Choroid plexus epithelial cell (primary cell): ENCODE measurements at regions not wholly inside any gene's neighbourhood (a gene's known extent, or its start where the extent isn't known, plus 50 kb on each side); places are given as distances from the start of the nearest gene placed in this dataset.

Experiments used
- DNase-seq: peaks from one replicate; pipeline ENCODE4 v3.0.0-alpha.2; 2010; ENCODE audit warnings: low read depth
- H3K4me3 ChIP-seq: 2 replicates; pipeline ENCODE4 v1.5.1; 2011; ENCODE audit warnings: low read depth, mild to moderate bottlenecking, control low read depth, low read length, moderate library complexity
- CTCF ChIP-seq: conservative IDR thresholded peaks from 2 replicates; pipeline ENCODE4 v1.5.1; 2011; ENCODE audit warnings: low read depth, mild to moderate bottlenecking, control low read depth, inconsistent platforms, low read length, moderate library complexity

- TF ChIP-seq CTCF = no peak
- no peak for DNase-seq
- no peak overlapping the region for H3K4me3 ChIP-seq
Observed at GRCh38 chr2:176457481-176457880, 188.2 kb downstream of the MTX2 start.

- DNase-seq = no peak
- TF ChIP-seq CTCF = no peak
- H3K4me3 ChIP-seq = no peak overlapping the region
Observed at GRCh38 chr2:176461098-176461808, 192.0 kb downstream of the MTX2 start.

GRCh38 chr2:176461809-176462670 is 192.8 kb downstream of the MTX2 start:
- no peak overlapping the region for H3K4me3 ChIP-seq
- TF ChIP-seq CTCF = no peak
- no peak for DNase-seq

GRCh38 chr2:176463546-176463945 is 194.3 kb downstream of the MTX2 start:
- TF ChIP-seq CTCF = no peak
- H3K4me3 ChIP-seq = no peak overlapping the region
- DNase-seq = no peak

- DNase-seq = no peak
- TF ChIP-seq CTCF = no peak
- no peak overlapping the region for H3K4me3 ChIP-seq
Observed at GRCh38 chr2:176464886-176465564, 195.8 kb downstream of the MTX2 start.

- DNase-seq = no peak
- TF ChIP-seq CTCF = no peak
- H3K4me3 ChIP-seq = no peak overlapping the region
Observed at GRCh38 chr2:176466918-176467452, 197.7 kb downstream of the MTX2 start.
